Mononuclear cell (primary cell): ENCODE measurements at regions not wholly inside any gene's neighbourhood (a gene's known extent, or its start where the extent isn't known, plus 50 kb on each side); places are given as distances from the start of the nearest gene placed in this dataset.
"Not testable (repeated sequence)": the region's sequence is repeated elsewhere in the genome, so short reads cannot be mapped to it uniquely, and the experiment has no call there.

Experiments
- H3K27me3 ChIP-seq: 2 replicates; pipeline ENCODE4 v1.6.0; 2011; ENCODE audit warnings: low read length, control low read depth; ENCODE audit not compliant: insufficient read depth
- H3K4me1 ChIP-seq: 2 replicates; pipeline ENCODE4 v1.5.1; 2011; ENCODE audit warnings: mild to moderate bottlenecking, low read length, control low read depth; ENCODE audit not compliant: insufficient read depth
- H3K4me3 ChIP-seq: 2 replicates; pipeline ENCODE4 v1.5.1; 2011; ENCODE audit warnings: mild to moderate bottlenecking, low read length, moderate library complexity
- H3K9me3 ChIP-seq: 2 replicates; pipeline ENCODE4 v1.5.1; 2011; ENCODE audit warnings: low read depth, mild to moderate bottlenecking, control low read depth, low read length

- H3K4me3 ChIP-seq, H3K9me3 ChIP-seq, H3K27me3 ChIP-seq: not testable (repeated sequence)
- H3K4me1 ChIP-seq = peaks cover 26% of the 10 kb centered on the region
Measured at GRCh38 chr17:445839-446238, 93.2 kb upstream of the RPH3AL start, which contains the start of gene RFLNB. Gene RFLNB, minus strand, starts transcription at chr17:445939.

- Histone ChIP-seq H3K9me3 (no peaks in the 10 kb centered on the region), H3K4me3 (no peak overlapping the region), H3K27me3 (no peaks in the 10 kb centered on the region), H3K4me1 (peaks cover 26% of the 10 kb centered on the region)
Measured at GRCh38 chr17:444879-445454, 92.4 kb upstream of the RPH3AL start.

GRCh38 chr17:443109-443508 lies 90.5 kb upstream of the RPH3AL start:
- no peaks in the 10 kb centered on the region for H3K27me3 ChIP-seq
- H3K4me3 ChIP-seq = no peak overlapping the region
- H3K9me3 ChIP-seq = no peaks in the 10 kb centered on the region
- peaks cover 35% of the 10 kb centered on the region for H3K4me1 ChIP-seq

GRCh38 chr17:441155-441950 lies 88.7 kb upstream of the RPH3AL start:
- Histone ChIP-seq H3K9me3 (no peaks in the 10 kb centered on the region), H3K4me1 (peaks cover 21% of the 10 kb centered on the region), H3K27me3 (no peaks in the 10 kb centered on the region), H3K4me3 (no peak overlapping the region)

- no peaks in the 10 kb centered on the region for H3K27me3 ChIP-seq
- H3K4me3 ChIP-seq = no peak overlapping the region
- peaks cover 9% of the 10 kb centered on the region for H3K4me1 ChIP-seq
- no peaks in the 10 kb centered on the region for H3K9me3 ChIP-seq
Measured at GRCh38 chr17:438191-438590, 85.6 kb upstream of the RPH3AL start.

GRCh38 chr17:437545-437944 lies 84.9 kb upstream of the RPH3AL start:
- Histone ChIP-seq H3K27me3 (no peaks in the 10 kb centered on the region), H3K4me3 (no peak overlapping the region), H3K4me1 (peaks cover 9% of the 10 kb centered on the region), H3K9me3 (no peaks in the 10 kb centered on the region)

GRCh38 chr17:436571-436970 lies 84.0 kb upstream of the RPH3AL start:
- peaks cover 9% of the 10 kb centered on the region for H3K4me1 ChIP-seq
- no peaks in the 10 kb centered on the region for H3K9me3 ChIP-seq
- no peak overlapping the region for H3K4me3 ChIP-seq
- H3K27me3 ChIP-seq = no peaks in the 10 kb centered on the region

GRCh38 chr17:432471-432870 lies 79.9 kb upstream of the RPH3AL start:
- H3K27me3 ChIP-seq, H3K4me3 ChIP-seq, H3K9me3 ChIP-seq: not testable (repeated sequence)

GRCh38 chr17:431494-431893 lies 78.9 kb upstream of the RPH3AL start:
- Histone ChIP-seq H3K27me3 (no peaks in the 10 kb centered on the region), H3K9me3 (no peaks in the 10 kb centered on the region), H3K4me3 (no peak overlapping the region), H3K4me1 (no peaks in the 10 kb centered on the region)

More at GRCh38 chr17:432471-432870, 79.9 kb upstream of the RPH3AL start:
- not testable (repeated sequence) for H3K4me1 ChIP-seq

GRCh38 chr17:429589-429988 lies 77.0 kb upstream of the RPH3AL start:
- Histone ChIP-seq H3K4me3 (no peak overlapping the region), H3K4me1 (no peaks in the 10 kb centered on the region), H3K9me3 (no peaks in the 10 kb centered on the region), H3K27me3 (no peaks in the 10 kb centered on the region)

GRCh38 chr17:428414-428813 lies 75.8 kb upstream of the RPH3AL start:
- no peaks in the 10 kb centered on the region for H3K9me3 ChIP-seq
- no peaks in the 10 kb centered on the region for H3K4me1 ChIP-seq
- no peak overlapping the region for H3K4me3 ChIP-seq
- H3K27me3 ChIP-seq = no peaks in the 10 kb centered on the region

GRCh38 chr17:427891-428290 lies 75.3 kb upstream of the RPH3AL start:
- H3K27me3 ChIP-seq = no peaks in the 10 kb centered on the region
- H3K4me3 ChIP-seq = no peak overlapping the region
- H3K9me3 ChIP-seq = no peaks in the 10 kb centered on the region
- H3K4me1 ChIP-seq = no peaks in the 10 kb centered on the region

GRCh38 chr17:427327-427726 lies 74.7 kb upstream of the RPH3AL start:
- H3K27me3 ChIP-seq = no peaks in the 10 kb centered on the region
- H3K4me3 ChIP-seq = no peak overlapping the region
- no peaks in the 10 kb centered on the region for H3K9me3 ChIP-seq
- H3K4me1 ChIP-seq = peaks cover 4% of the 10 kb centered on the region

- H3K9me3 ChIP-seq = no peaks in the 10 kb centered on the region
- no peak overlapping the region for H3K4me3 ChIP-seq
- H3K4me1 ChIP-seq = peaks cover 40% of the 10 kb centered on the region
- H3K27me3 ChIP-seq = no peaks in the 10 kb centered on the region
Measured at GRCh38 chr17:422196-422930, 69.8 kb upstream of the RPH3AL start.

- no peaks in the 10 kb centered on the region for H3K9me3 ChIP-seq
- H3K4me1 ChIP-seq = peaks cover 57% of the 10 kb centered on the region
- H3K27me3 ChIP-seq = no peaks in the 10 kb centered on the region
- H3K4me3 ChIP-seq = no peak overlapping the region
Measured at GRCh38 chr17:420479-421175, 68.0 kb upstream of the RPH3AL start.
